Upper lobe of left lung (tissue), 6 donors: ENCODE measurements at regions not wholly inside any gene's neighbourhood (a gene's known extent, or its start where the extent isn't known, plus 50 kb on each side); places are given as distances from the start of the nearest gene placed in this dataset.

Experiments used
- ATAC-seq, 2 donors: fragments of 200-7000 bp; cut with Tn5 transposase; one replicate each; pipeline ENCODE4 v1.9.1; 2022; ENCODE audit warnings: mild to moderate bottlenecking in 2 of 2, moderate library complexity in 2 of 2; ENCODE audit not compliant: low FRiP score in 2 of 2
- DNase-seq, 2 donors: peaks; one replicate each; pipeline ENCODE4 v3.0.0-alpha.2; 2019 to 2020
- H3K27ac ChIP-seq, 4 donors: fragments of 200-600 bp; sonication (generic); one replicate each; pipeline ENCODE4 v1.5.1; 2016 to 2019
- H3K27me3 ChIP-seq, 4 donors: fragments of 200-600 bp; sonication (generic); one replicate each; pipeline ENCODE4 v1.5.1; 2017 to 2019
- H3K36me3 ChIP-seq, 4 donors: fragments of 200-600 bp; sonication (generic); one replicate each; pipeline ENCODE4 v1.5.1; 2016 to 2019
- H3K4me1 ChIP-seq, 4 donors: fragments of 200-600 bp; sonication (generic); one replicate each; pipeline ENCODE4 v1.5.1; 2018 to 2019
- H3K4me3 ChIP-seq, 4 donors: fragments of 200-600 bp; sonication (generic); one replicate each; pipeline ENCODE4 v1.5.1; 2017 to 2019; ENCODE audit warnings: mild to moderate bottlenecking in 2 of 4, moderate library complexity in 1 of 4
- H3K9me3 ChIP-seq, 4 donors: fragments of 200-600 bp; sonication (generic); one replicate each; pipeline ENCODE4 v1.5.1; 2018 to 2019
- EP300 ChIP-seq, 4 donors: sonication (generic); formaldehyde crosslinking; IDR thresholded peaks; one replicate each; pipeline ENCODE4 v1.5.1; 2017; ENCODE audit warnings: antibody characterized with exemption in 4 of 4, control low read depth in 2 of 4
- POLR2A ChIP-seq, 4 donors: fragments of 450-650 bp; IDR thresholded peaks; one replicate each; pipeline ENCODE4 v1.5.1; 2016 to 2017; ENCODE audit warnings: antibody characterized with exemption in 4 of 4, mild to moderate bottlenecking in 2 of 4
- POLR2AphosphoS5 ChIP-seq, 2 donors: sonication (generic); formaldehyde crosslinking; IDR thresholded peaks; one replicate each; pipeline ENCODE4 v1.5.1; 2017; ENCODE audit warnings: antibody characterized with exemption in 2 of 2
- WGBS, 2 donors: methylation state at CpG; one replicate each; pipeline ENCODE4 v1.1.5; 2017 to 2018; 5-methylcytosine and 5-hydroxymethylcytosine counted together
- TF ChIP-seq, protein P1 (sequence below), 6 experiments: fragments of 450-650 bp in 4 of 6; fragments of 200-600 bp in 2 of 6; sonication (generic) in 2 of 6; IDR thresholded peaks; one replicate each; pipeline ENCODE4 v1.5.1; 2016 to 2019; ENCODE audit warnings: antibody characterized with exemption in 6 of 6
- donor health status: DM: no; HTN: no; CAD: no; lungs with moderate emphysema.
- donor health status: DM: no; HTN: yes; CAD: no; lungs with severe emphysema.

DNA sequence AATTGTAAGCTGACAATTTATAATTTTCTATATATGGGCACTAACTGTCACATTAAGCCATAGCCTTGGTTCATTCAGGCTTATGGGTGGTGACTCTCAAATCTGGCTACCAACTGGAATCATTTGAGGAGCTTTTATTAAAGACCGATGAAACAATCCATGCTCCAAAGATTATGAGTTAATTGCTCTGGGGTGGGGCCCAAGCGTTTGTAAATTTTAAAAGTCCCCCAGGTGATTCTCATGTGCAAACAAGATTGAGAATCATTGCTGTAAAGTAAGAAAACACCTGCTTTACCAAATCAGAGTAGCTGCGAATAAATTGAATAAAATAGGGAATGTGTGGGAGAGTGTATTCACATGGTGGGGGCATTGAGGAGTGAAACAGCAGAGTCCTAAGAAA is 76.1 kb upstream of the RAB27B start:
- no peak for TF ChIP-seq POLR2AphosphoS5 (IDR thresholded peaks at IDR 0.05)
- TF ChIP-seq, protein P1, sequence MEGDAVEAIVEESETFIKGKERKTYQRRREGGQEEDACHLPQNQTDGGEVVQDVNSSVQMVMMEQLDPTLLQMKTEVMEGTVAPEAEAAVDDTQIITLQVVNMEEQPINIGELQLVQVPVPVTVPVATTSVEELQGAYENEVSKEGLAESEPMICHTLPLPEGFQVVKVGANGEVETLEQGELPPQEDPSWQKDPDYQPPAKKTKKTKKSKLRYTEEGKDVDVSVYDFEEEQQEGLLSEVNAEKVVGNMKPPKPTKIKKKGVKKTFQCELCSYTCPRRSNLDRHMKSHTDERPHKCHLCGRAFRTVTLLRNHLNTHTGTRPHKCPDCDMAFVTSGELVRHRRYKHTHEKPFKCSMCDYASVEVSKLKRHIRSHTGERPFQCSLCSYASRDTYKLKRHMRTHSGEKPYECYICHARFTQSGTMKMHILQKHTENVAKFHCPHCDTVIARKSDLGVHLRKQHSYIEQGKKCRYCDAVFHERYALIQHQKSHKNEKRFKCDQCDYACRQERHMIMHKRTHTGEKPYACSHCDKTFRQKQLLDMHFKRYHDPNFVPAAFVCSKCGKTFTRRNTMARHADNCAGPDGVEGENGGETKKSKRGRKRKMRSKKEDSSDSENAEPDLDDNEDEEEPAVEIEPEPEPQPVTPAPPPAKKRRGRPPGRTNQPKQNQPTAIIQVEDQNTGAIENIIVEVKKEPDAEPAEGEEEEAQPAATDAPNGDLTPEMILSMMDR (IDR thresholded peaks at IDR 0.05), result no peak
- no peak for TF ChIP-seq EP300 (IDR thresholded peaks at IDR 0.05)
- no peak for TF ChIP-seq POLR2A (IDR thresholded peaks at IDR 0.05)
- Histone ChIP-seq H3K4me3 (no peak overlapping the region), H3K9me3 (no peaks in the 10 kb centered on the region), H3K4me1 (no peaks in the 10 kb centered on the region), H3K27me3 (no peaks in the 10 kb centered on the region), H3K36me3 (no peaks in the 10 kb centered on the region), H3K27ac (no peak overlapping the region)
- DNase-seq (no peak), ATAC-seq (no peak)
- 88 to 90% methylated on average over 3 of the region's 3 CpGs for WGBS, 2 donors

DNA sequence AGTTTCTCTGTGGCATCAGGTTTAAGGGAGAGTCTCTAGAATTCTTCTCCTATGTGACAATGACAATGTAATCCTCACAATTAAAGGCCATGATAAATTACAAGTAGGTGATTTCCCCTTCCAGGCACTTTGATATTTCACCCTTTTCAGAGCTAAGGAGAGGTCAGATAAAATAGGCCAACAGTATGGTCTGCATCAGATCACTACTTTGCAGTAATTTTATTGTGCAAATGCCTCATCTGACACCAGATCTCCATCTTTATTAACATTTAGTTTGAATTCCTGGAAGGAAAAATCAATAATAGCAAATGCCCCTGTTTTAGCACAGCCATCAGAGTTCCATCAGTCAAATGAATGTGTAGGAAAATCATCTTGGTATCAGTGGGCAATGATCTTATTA is 72.8 kb upstream of the RAB27B start:
- Histone ChIP-seq H3K4me1 (no peaks in the 10 kb centered on the region), H3K27ac (no peak overlapping the region), H3K4me3 (no peak overlapping the region), H3K9me3 (peaks cover 0 to 7% (median 0%) of the 10 kb centered on the region in 4 donors), H3K27me3 (no peaks in the 10 kb centered on the region), H3K36me3 (no peaks in the 10 kb centered on the region)
- no peak for DNase-seq
- ATAC-seq, result no peak
- no peak for TF ChIP-seq EP300 (IDR thresholded peaks at IDR 0.05)

DNA sequence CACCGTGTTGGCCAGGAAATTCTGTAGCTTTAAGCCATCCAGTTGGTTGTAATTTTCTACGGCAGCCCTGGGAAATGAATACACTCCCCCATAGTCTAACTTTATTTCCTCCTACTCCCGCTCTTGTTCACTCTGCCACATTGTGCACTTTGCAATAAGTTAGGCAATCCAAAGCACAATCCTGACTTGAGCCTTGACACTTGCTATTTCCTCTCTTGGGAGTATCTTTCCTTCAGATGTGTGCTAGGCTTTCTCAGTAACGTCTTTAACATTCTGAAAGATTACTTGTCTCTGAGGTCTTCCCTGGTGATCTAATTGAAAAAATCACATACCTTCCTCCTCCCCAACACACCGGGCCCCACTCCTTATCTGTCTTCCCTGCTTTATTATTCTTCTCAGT is 65.9 kb upstream of the RAB27B start:
- Histone ChIP-seq H3K4me1 (peaks cover 0 to 10% (median 0%) of the 10 kb centered on the region in 4 donors), H3K27me3 (no peaks in the 10 kb centered on the region), H3K36me3 (no peaks in the 10 kb centered on the region), H3K27ac (no peak overlapping the region), H3K9me3 (peaks cover 0 to 7% (median 0%) of the 10 kb centered on the region in 4 donors), H3K4me3 (no peak overlapping the region)
- no peak for DNase-seq
- no peak for ATAC-seq
- WGBS, 2 donors, result 63 to 73% methylated on average over 5 of the region's 5 CpGs
- no peak for TF ChIP-seq EP300 (IDR thresholded peaks at IDR 0.05)
- no peak for TF ChIP-seq POLR2A (IDR thresholded peaks at IDR 0.05)
- TF ChIP-seq POLR2AphosphoS5 (IDR thresholded peaks at IDR 0.05), result no peak

DNA sequence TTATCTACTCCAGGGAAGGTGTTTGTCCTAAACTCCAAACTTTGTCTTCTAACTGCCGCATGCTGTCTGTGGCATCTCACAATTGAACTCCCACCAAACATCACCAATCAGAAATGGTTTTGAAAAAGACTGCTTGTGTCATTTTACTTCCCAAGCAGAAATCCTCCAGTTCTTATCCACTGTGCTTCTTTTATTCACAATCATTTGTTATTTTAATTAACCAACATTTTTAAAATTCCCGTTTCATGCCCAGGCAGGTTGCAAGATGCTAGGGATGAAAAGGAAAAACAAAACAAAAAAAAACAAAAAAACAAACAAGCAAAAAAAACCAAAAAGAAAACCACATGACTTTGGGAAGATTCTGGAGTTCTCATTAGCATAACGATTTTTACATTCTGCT is 63.5 kb upstream of the RAB27B start:
- Histone ChIP-seq H3K4me1 (peaks cover 0 to 10% (median 0%) of the 10 kb centered on the region in 4 donors), H3K27ac (peak overlapping the region in 3 of 4 donors; percentile 9 to 71 (median 44)), H3K27me3 (no peaks in the 10 kb centered on the region), H3K9me3 (peaks cover 0 to 3% (median 0%) of the 10 kb centered on the region in 4 donors), H3K36me3 (no peaks in the 10 kb centered on the region), H3K4me3 (no peak overlapping the region)
- 88 to 90% methylated on average over 3 of the region's 3 CpGs for WGBS, 2 donors
- no peak for ATAC-seq
- TF ChIP-seq EP300 (IDR thresholded peaks at IDR 0.05) (no peak), POLR2AphosphoS5 (IDR thresholded peaks at IDR 0.05) (no peak), POLR2A (IDR thresholded peaks at IDR 0.05) (no peak)
- TF ChIP-seq, protein P1 (IDR thresholded peaks at IDR 0.05), result no peak
- no peak for DNase-seq

DNA sequence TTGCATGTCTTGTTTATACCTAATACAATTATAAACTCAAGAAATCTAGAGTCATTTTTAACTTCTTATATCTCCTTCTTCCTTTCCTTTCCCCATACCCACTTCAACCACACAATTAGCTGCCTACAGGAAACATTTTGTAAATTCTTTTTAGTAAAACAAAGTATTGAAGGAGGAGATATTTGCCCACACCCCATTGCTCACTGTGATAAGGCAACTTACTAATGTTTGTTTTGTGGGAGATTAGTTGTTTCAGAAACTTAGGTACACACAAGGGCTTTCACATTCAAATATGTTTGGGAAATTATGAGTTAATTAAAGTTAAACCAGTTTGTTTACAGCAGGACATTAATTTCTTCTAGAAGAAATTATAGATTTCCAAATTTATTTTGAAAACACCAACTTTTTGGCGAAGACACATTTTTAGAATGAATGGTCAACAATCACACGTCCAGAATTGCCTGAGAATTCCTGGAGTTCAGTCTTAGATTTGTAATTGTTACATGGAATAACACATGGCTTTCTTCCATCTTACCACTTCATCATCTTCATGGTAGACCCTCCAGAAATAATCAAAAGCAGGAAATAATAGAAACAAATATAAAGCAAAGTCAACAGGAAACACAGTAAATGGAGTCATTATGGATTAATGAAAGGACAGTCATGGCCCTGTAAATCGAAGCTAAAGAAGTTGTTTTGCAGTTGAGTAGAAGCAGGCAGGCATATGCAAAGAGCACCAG is 62.5 kb upstream of the RAB27B start:
- no peaks in the 10 kb centered on the region for H3K9me3 ChIP-seq
- H3K27ac ChIP-seq, result peak overlapping the region in 3 of 4 donors; percentile 35 to 71 (median 44)
- H3K27me3 ChIP-seq, result no peaks in the 10 kb centered on the region
- ATAC-seq (no peak), DNase-seq (no peak)
- H3K36me3 ChIP-seq, result no peaks in the 10 kb centered on the region
- H3K4me3 ChIP-seq, result no peak overlapping the region
- 52% methylated on average over 3 of the region's 3 CpGs for WGBS, 2 donors
- peaks cover 0 to 10% (median 0%) of the 10 kb centered on the region in 4 donors for H3K4me1 ChIP-seq
- TF ChIP-seq EP300 (IDR thresholded peaks at IDR 0.05) (no peak), POLR2A (IDR thresholded peaks at IDR 0.05) (no peak), POLR2AphosphoS5 (IDR thresholded peaks at IDR 0.05) (no peak)
- TF ChIP-seq, protein P1 (IDR thresholded peaks at IDR 0.05), result no peak

DNA sequence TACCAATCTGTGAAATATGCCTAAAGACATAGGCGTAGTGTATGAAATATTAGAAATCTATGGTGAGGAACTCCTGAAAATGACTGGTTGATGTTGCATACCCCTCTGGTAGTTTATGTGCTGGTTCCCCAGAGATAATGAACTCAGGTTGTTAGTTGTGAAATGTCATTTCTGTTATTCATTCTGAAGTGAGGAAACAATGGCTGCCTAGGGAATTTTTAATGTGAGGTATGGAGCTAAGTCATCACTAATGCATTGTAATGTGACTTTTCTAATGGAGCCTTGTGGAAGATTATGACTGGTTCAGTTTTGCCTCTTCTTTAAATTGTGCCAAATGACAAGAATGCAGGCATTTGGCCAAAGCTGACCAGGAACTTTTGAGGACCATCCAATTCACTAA is 61.6 kb upstream of the RAB27B start:
- H3K4me3 ChIP-seq, result no peak overlapping the region
- no peaks in the 10 kb centered on the region for H3K36me3 ChIP-seq
- WGBS, 2 donors, result 94 to 100% methylated on average over 1 of the region's 1 CpG
- peaks cover 0 to 10% (median 0%) of the 10 kb centered on the region in 4 donors for H3K4me1 ChIP-seq
- no peaks in the 10 kb centered on the region for H3K27me3 ChIP-seq
- ATAC-seq (no peak), DNase-seq (no peak)
- TF ChIP-seq EP300 (IDR thresholded peaks at IDR 0.05) (no peak), POLR2A (IDR thresholded peaks at IDR 0.05) (no peak), POLR2AphosphoS5 (IDR thresholded peaks at IDR 0.05) (no peak)
- TF ChIP-seq, protein P1 (IDR thresholded peaks at IDR 0.05), result no peak
- peak overlapping the region; percentile 0 to 71 (median 38) for H3K27ac ChIP-seq
- H3K9me3 ChIP-seq, result no peaks in the 10 kb centered on the region
